Aorta (tissue), 5 donors: ENCODE measurements at regions not wholly inside any gene's neighbourhood (a gene's known extent, or its start where the extent isn't known, plus 50 kb on each side); places are given as distances from the start of the nearest gene placed in this dataset.

Experiments
- ATAC-seq: fragments of 200-7000 bp; cut with Tn5 transposase; one replicate; pipeline ENCODE4 v1.9.1; 2022; ENCODE audit warnings: moderate library complexity; ENCODE audit not compliant: low FRiP score
- DNase-seq, 2 donors: peaks; one replicate each; pipeline ENCODE4 v3.0.0-alpha.2; 2020
- H3K27ac ChIP-seq, 2 donors: one replicate each; pipeline ENCODE4 v1.5.1; 2013; ENCODE audit warnings: low read length in 2 of 2, mild to moderate bottlenecking in 2 of 2, moderate library complexity in 2 of 2, control low read depth in 1 of 2, inconsistent platforms in 1 of 2, low read depth in 1 of 2
- H3K27me3 ChIP-seq, 2 donors: one replicate each; pipeline ENCODE4 v1.6.1; 2013; ENCODE audit warnings: control low read depth in 1 of 2, low read length in 1 of 2, mild to moderate bottlenecking in 1 of 2, moderate library complexity in 1 of 2; ENCODE audit not compliant: insufficient read depth in 2 of 2, control insufficient read depth in 1 of 2
- H3K36me3 ChIP-seq, 2 donors: one replicate each; pipeline ENCODE4 v1.6.1; 2013; ENCODE audit warnings: control low read depth in 1 of 2, low read length in 1 of 2, mild to moderate bottlenecking in 1 of 2; ENCODE audit not compliant: insufficient read depth in 2 of 2, control insufficient read depth in 1 of 2
- H3K4me1 ChIP-seq, 2 donors: one replicate each; pipeline ENCODE4 v1.6.1; 2013; ENCODE audit warnings: low read length in 2 of 2, control low read depth in 1 of 2, mild to moderate bottlenecking in 1 of 2, moderate library complexity in 1 of 2; ENCODE audit not compliant: insufficient read depth in 2 of 2, control insufficient read depth in 1 of 2
- H3K4me3 ChIP-seq, 2 donors: one replicate each; pipeline ENCODE4 v1.5.1; 2013; ENCODE audit warnings: low read length in 2 of 2, control low read depth in 1 of 2, mild to moderate bottlenecking in 1 of 2
- H3K9me3 ChIP-seq: one replicate; pipeline ENCODE4 v1.6.1; 2013; ENCODE audit warnings: mild to moderate bottlenecking, low read length; ENCODE audit not compliant: control insufficient read depth
- WGBS, 2 donors: extraction: QIAGEN DNeasy Blood & Tissue Kit; methylation state at CpG; one replicate each; pipeline ENCODE4 v1.1.7; 2013; 5-methylcytosine and 5-hydroxymethylcytosine counted together
- intact Hi-C, 2 donors: fragments of 100-400 bp; cut with DNase I; formaldehyde crosslinking; loops; one replicate each; pipeline versions ENCODE4 v1.14.2 to v1.15.0; 2022
- donor health status: healthy with polysubstance abuse.
- donor health status: Bipolar disorder and iron deficiency.
- donor health status: DM: no; HTN: no; CAD: no.
- donor health status: DM: no; HTN: no; CAD: no.
- donor health status: DM: yes; HTN: yes; CAD: no.

GRCh38 chr1:222930070-222930469 lies 115.2 kb downstream of the DISP1 start:
- no peak overlapping the region for H3K4me3 ChIP-seq
- intact Hi-C loops = no loop called here

GRCh38 chr1:222931023-222931422 lies 116.2 kb downstream of the DISP1 start:
- intact Hi-C loops = no loop called here
- Histone ChIP-seq H3K27ac (no peak overlapping the region), H3K4me3 (no peak overlapping the region), H3K27me3 (no peaks in the 10 kb centered on the region), H3K4me1 (no peaks in the 10 kb centered on the region), H3K36me3 (no peaks in the 10 kb centered on the region), H3K9me3 (no peaks in the 10 kb centered on the region)
- no peak for DNase-seq
- 45 to 61% methylated on average over 1 of the region's 1 CpG for WGBS, 2 donors
- no peak for ATAC-seq

More at GRCh38 chr1:222930070-222930469, 115.2 kb downstream of the DISP1 start:
- H3K4me1 ChIP-seq = no peaks in the 10 kb centered on the region
- H3K27ac ChIP-seq = no peak overlapping the region
- ATAC-seq (no peak), DNase-seq (no peak)
- H3K27me3 ChIP-seq = no peaks in the 10 kb centered on the region
- H3K9me3 ChIP-seq = no peaks in the 10 kb centered on the region
- H3K36me3 ChIP-seq = no peaks in the 10 kb centered on the region

DNA sequence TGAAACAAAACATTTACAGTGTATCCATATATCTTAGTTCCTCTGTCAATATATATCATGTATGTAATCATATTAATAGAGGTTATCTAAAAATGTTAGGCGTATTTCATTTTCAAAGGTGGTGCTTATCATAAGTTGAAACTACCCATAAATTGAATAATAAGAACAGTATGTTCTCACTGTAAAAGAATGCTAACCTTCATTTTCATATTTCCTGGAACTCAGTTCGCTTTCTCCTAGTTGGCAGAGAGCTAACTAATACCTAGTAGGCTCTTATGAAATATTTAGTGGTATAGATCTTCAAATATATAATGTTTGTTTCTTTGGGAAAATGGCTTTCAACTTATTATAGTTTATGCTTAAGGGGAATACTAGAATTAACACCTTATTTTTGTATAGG lies 118.4 kb downstream of the DISP1 start:
- 63 to 69% methylated on average over 2 of the region's 2 CpGs for WGBS, 2 donors
- intact Hi-C loops = no loop called here
- DNase-seq (no peak), ATAC-seq (no peak)
- H3K27me3 ChIP-seq = no peaks in the 10 kb centered on the region
- no peaks in the 10 kb centered on the region for H3K9me3 ChIP-seq
- peaks cover 0 to 4% of the 10 kb centered on the region in 2 donors for H3K4me1 ChIP-seq
- no peak overlapping the region for H3K4me3 ChIP-seq
- no peak overlapping the region for H3K27ac ChIP-seq
- H3K36me3 ChIP-seq = no peaks in the 10 kb centered on the region

GRCh38 chr1:222935239-222935900 lies 120.5 kb downstream of the DISP1 start:
- Histone ChIP-seq H3K4me3 (no peak overlapping the region), H3K27me3 (no peaks in the 10 kb centered on the region), H3K9me3 (no peaks in the 10 kb centered on the region), H3K4me1 (peaks cover 0 to 4% of the 10 kb centered on the region in 2 donors), H3K36me3 (no peaks in the 10 kb centered on the region), H3K27ac (no peak overlapping the region)
- no peak for ATAC-seq
- WGBS, 2 donors = 91 to 96% methylated on average over 3 of the region's 3 CpGs
- DNase-seq = no peak
- intact Hi-C loops = no loop called here

- H3K27ac ChIP-seq = no peak overlapping the region
- intact Hi-C loops = no loop called here
- peaks cover 0 to 4% of the 10 kb centered on the region in 2 donors for H3K4me1 ChIP-seq
Measured at GRCh38 chr1:222936042-222936441, 121.2 kb downstream of the DISP1 start.

DNA sequence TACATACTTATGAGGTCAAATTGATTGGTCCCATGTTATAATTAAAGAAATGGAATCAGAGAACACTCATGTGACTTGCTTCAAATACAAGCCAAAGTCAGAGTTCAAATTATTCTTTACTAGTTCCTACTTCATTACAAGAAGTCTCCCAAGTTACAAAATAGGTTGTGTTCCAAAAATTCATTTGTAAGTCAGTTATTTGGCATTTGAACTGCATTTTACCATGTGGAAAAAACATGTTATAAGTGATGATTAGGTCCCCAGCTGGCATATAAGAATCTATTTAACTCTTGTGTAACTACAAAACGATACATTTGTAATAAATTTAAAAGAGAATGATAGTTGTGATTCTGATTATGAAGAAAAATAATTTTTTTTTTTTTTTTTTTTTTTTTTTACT lies 124.1 kb downstream of the DISP1 start:
- peaks cover 0 to 4% of the 10 kb centered on the region in 2 donors for H3K4me1 ChIP-seq
- H3K27me3 ChIP-seq = no peaks in the 10 kb centered on the region
- no peaks in the 10 kb centered on the region for H3K9me3 ChIP-seq
- no peak for ATAC-seq
- no peak overlapping the region for H3K4me3 ChIP-seq
- intact Hi-C loops = no loop called here
- peaks cover 0 to 3% of the 10 kb centered on the region in 2 donors for H3K36me3 ChIP-seq
- 45 to 65% methylated on average over 1 of the region's 1 CpG for WGBS, 2 donors
- DNase-seq = no peak
- no peak overlapping the region for H3K27ac ChIP-seq

More at GRCh38 chr1:222936042-222936441, 121.2 kb downstream of the DISP1 start:
- no peaks in the 10 kb centered on the region for H3K27me3 ChIP-seq
- no peaks in the 10 kb centered on the region for H3K9me3 ChIP-seq
- 91 to 98% methylated on average over 2 of the region's 2 CpGs for WGBS, 2 donors
- no peak overlapping the region for H3K4me3 ChIP-seq
- ATAC-seq (no peak), DNase-seq (no peak)
- H3K36me3 ChIP-seq = no peaks in the 10 kb centered on the region

- intact Hi-C loops = no loop called here
- Histone ChIP-seq H3K27me3 (no peaks in the 10 kb centered on the region), H3K4me3 (no peak overlapping the region), H3K36me3 (peaks cover 0 to 3% of the 10 kb centered on the region in 2 donors), H3K4me1 (peaks cover 0 to 4% of the 10 kb centered on the region in 2 donors), H3K9me3 (no peaks in the 10 kb centered on the region), H3K27ac (no peak overlapping the region)
- ATAC-seq (no peak), DNase-seq (no peak)
- WGBS, 2 donors = 79 to 91% methylated on average over 5 of the region's 5 CpGs
Measured at GRCh38 chr1:222940095-222940494, 125.3 kb downstream of the DISP1 start.

DNA sequence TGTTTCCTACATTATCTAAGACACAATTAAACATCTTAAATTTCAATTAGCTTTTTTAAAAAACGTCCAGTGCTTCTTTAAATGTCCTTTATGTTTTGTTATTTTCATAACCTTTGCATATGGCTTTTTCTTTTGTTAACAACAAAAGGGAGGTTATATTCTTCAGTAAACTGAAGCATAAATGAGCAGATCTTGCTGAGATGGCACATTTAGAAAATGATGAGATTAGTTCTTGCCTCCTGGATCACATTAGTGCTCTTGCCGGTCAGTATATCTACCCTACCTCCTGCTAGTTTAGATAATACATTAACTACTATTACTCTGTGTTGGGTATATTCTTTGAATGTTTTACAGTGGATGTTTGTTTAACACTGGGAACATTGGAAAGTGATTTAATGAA lies 126.1 kb downstream of the DISP1 start:
- 91 to 96% methylated on average over 2 of the region's 2 CpGs for WGBS, 2 donors
- intact Hi-C loops = no loop called here
- ATAC-seq (no peak), DNase-seq (no peak)
- Histone ChIP-seq H3K4me1 (peaks cover 0 to 7% of the 10 kb centered on the region in 2 donors), H3K4me3 (no peak overlapping the region), H3K9me3 (no peaks in the 10 kb centered on the region), H3K36me3 (peaks cover 0 to 3% of the 10 kb centered on the region in 2 donors), H3K27me3 (no peaks in the 10 kb centered on the region), H3K27ac (no peak overlapping the region)

- Histone ChIP-seq H3K36me3 (peaks cover 0 to 3% of the 10 kb centered on the region in 2 donors), H3K27me3 (no peaks in the 10 kb centered on the region), H3K4me1 (peaks cover 0 to 7% of the 10 kb centered on the region in 2 donors), H3K27ac (no peak overlapping the region), H3K4me3 (no peak overlapping the region), H3K9me3 (no peaks in the 10 kb centered on the region)
- DNase-seq = no peak
- intact Hi-C loops = no loop called here
- ATAC-seq = no peak
- WGBS, 2 donors = 88 to 89% methylated on average over 1 of the region's 1 CpG
Measured at GRCh38 chr1:222941425-222941824, 126.6 kb downstream of the DISP1 start.
